Body of pancreas (tissue), 4 donors: ENCODE measurements at regions not wholly inside any gene's neighbourhood (a gene's known extent, or its start where the extent isn't known, plus 50 kb on each side); places are given as distances from the start of the nearest gene placed in this dataset.
"Not testable (repeated sequence)": the region's sequence is repeated elsewhere in the genome, so short reads cannot be mapped to it uniquely, and the experiment has no call there.

ENCODE experiments used
- ATAC-seq: fragments of 150-250 bp; one replicate; pipeline ENCODE4 v1.9.1; 2016
- DNase-seq, 4 donors: peaks; one replicate each; pipeline ENCODE4 v3.0.0-alpha.2; 2019
- H3K27ac ChIP-seq, 4 donors: fragments of 200-600 bp; sonication (generic); 1 replicate in 3 of 4; 2 replicates in 1 of 4; pipeline versions ENCODE4 v1.5.1 to v1.6.1; 2016 to 2019; ENCODE audit warnings: mild to moderate bottlenecking in 1 of 4, mixed read lengths in 1 of 4, moderate library complexity in 1 of 4
- H3K27me3 ChIP-seq, 2 donors: fragments of 200-600 bp; sonication (generic); one replicate each; pipeline ENCODE4 v1.6.0; 2016; ENCODE audit warnings: mild to moderate bottlenecking in 1 of 2
- H3K36me3 ChIP-seq, 2 donors: fragments of 200-600 bp; sonication (generic); replicated peaks in 1 of 2; 2 replicates each; pipeline ENCODE4 v1.5.1; 2016; ENCODE audit warnings: low read depth in 2 of 2; ENCODE audit not compliant: insufficient read depth in 1 of 2
- H3K4me1 ChIP-seq: fragments of 200-600 bp; sonication (generic); one replicate; pipeline ENCODE4 v1.6.0; 2016
- H3K4me3 ChIP-seq, 2 donors: fragments of 200-600 bp; sonication (generic); 1 replicate in 1 of 2; 2 replicates in 1 of 2; pipeline ENCODE4 v1.5.1; 2016 to 2019
- H3K9me3 ChIP-seq, 3 donors: fragments of 200-600 bp; sonication (generic); 1 replicate in 2 of 3; 2 replicates in 1 of 3; pipeline ENCODE4 v1.5.1; 2016
- CTCF ChIP-seq, 7 experiments: fragments of 450-650 bp in 4 of 7; fragments of 200-600 bp in 3 of 7; sonication (generic) in 3 of 7; IDR thresholded peaks; one replicate each; pipeline ENCODE4 v1.5.1; 2016 to 2019; ENCODE audit warnings: antibody characterized with exemption in 7 of 7
- POLR2A ChIP-seq, 3 donors: fragments of 450-650 bp; IDR thresholded peaks; one replicate each; pipeline ENCODE4 v1.6.1; 2016; ENCODE audit warnings: antibody characterized with exemption in 3 of 3, mild to moderate bottlenecking in 2 of 3
- WGBS, 2 donors: methylation state at CpG; one replicate each; pipeline ENCODE4 v1.1.5; 2017; 5-methylcytosine and 5-hydroxymethylcytosine counted together
- intact Hi-C: fragments of 100-400 bp; cut with DNase I; formaldehyde crosslinking; loops from one replicate; pipeline ENCODE4 v1.15.1; 2023

- intact Hi-C loops: no loop called here
- no peak for TF ChIP-seq POLR2A (IDR thresholded peaks at IDR 0.05)
- TF ChIP-seq CTCF (IDR thresholded peaks at IDR 0.05): no peak
- no peaks in the 10 kb centered on the region for H3K9me3 ChIP-seq
- no peaks in the 10 kb centered on the region for H3K36me3 ChIP-seq
- ATAC-seq (no peak), DNase-seq (no peak)
- 83 to 85% methylated on average over 1 of the region's 1 CpG for WGBS, 2 donors
- H3K4me1 ChIP-seq: no peaks in the 10 kb centered on the region
- no peak overlapping the region for H3K27ac ChIP-seq
- no peaks in the 10 kb centered on the region for H3K27me3 ChIP-seq
- no peak overlapping the region for H3K4me3 ChIP-seq
Observed at GRCh38 chr16:63145411-63145810, 1109.2 kb upstream of the CDH8 start.

- H3K27me3 ChIP-seq: no peaks in the 10 kb centered on the region
- no peaks in the 10 kb centered on the region for H3K36me3 ChIP-seq
- H3K4me1 ChIP-seq: no peaks in the 10 kb centered on the region
- H3K27ac ChIP-seq: no peak overlapping the region
- intact Hi-C loops: no loop called here
- no peak for TF ChIP-seq CTCF (IDR thresholded peaks at IDR 0.05)
- no peak for TF ChIP-seq POLR2A (IDR thresholded peaks at IDR 0.05)
- WGBS, 2 donors: 55 to 73% methylated on average over 2 of the region's 2 CpGs
- H3K4me3 ChIP-seq: no peak overlapping the region
- ATAC-seq (no peak), DNase-seq (no peak)
- H3K9me3 ChIP-seq: no peaks in the 10 kb centered on the region
Observed at GRCh38 chr16:63135069-63135468, 1098.8 kb upstream of the CDH8 start.

- Histone ChIP-seq H3K9me3 (peaks cover 0 to 6% (median 2%) of the 10 kb centered on the region in 3 donors), H3K27ac (no peak overlapping the region), H3K27me3 (no peaks in the 10 kb centered on the region), H3K4me3 (no peak overlapping the region), H3K36me3 (no peaks in the 10 kb centered on the region), H3K4me1 (no peaks in the 10 kb centered on the region)
- intact Hi-C loops: no loop called here
- TF ChIP-seq POLR2A (IDR thresholded peaks at IDR 0.05): no peak
- DNase-seq (no peak), ATAC-seq (no peak)
- WGBS, 2 donors: 68 to 69% methylated on average over 2 of the region's 2 CpGs
Observed at GRCh38 chr16:63131503-63131902, 1095.3 kb upstream of the CDH8 start.

GRCh38 chr16:63130942-63131341 lies 1094.7 kb upstream of the CDH8 start:
- DNase-seq (no peak), ATAC-seq (no peak)
- H3K9me3 ChIP-seq: peaks cover 0 to 6% (median 2%) of the 10 kb centered on the region in 3 donors
- H3K4me3 ChIP-seq: no peak overlapping the region
- TF ChIP-seq CTCF (IDR thresholded peaks at IDR 0.05): no peak
- TF ChIP-seq POLR2A (IDR thresholded peaks at IDR 0.05): no peak
- WGBS, 2 donors: 85 to 93% methylated on average over 4 of the region's 4 CpGs
- no peaks in the 10 kb centered on the region for H3K27me3 ChIP-seq
- intact Hi-C loops: no loop called here
- H3K36me3 ChIP-seq: no peaks in the 10 kb centered on the region
- no peak overlapping the region for H3K27ac ChIP-seq
- no peaks in the 10 kb centered on the region for H3K4me1 ChIP-seq

GRCh38 chr16:63129411-63130125 lies 1093.3 kb upstream of the CDH8 start:
- 95 to 98% methylated on average over 11 to 39 of the region's 46 CpGs for WGBS, 2 donors
- Histone ChIP-seq H3K9me3 (peaks cover 0 to 6% (median 2%) of the 10 kb centered on the region in 3 donors), H3K4me1 (no peaks in the 10 kb centered on the region), H3K36me3 (no peaks in the 10 kb centered on the region), H3K4me3 (no peak overlapping the region), H3K27ac (no peak overlapping the region), H3K27me3 (no peaks in the 10 kb centered on the region)
- no peak for ATAC-seq
- no peak for DNase-seq
- TF ChIP-seq CTCF (IDR thresholded peaks at IDR 0.05): no peak
- no peak for TF ChIP-seq POLR2A (IDR thresholded peaks at IDR 0.05)
- intact Hi-C loops: no loop called here

- 89 to 96% methylated on average over 21 to 23 of the region's 23 CpGs for WGBS, 2 donors
- H3K9me3 ChIP-seq, H3K27me3 ChIP-seq, H3K36me3 ChIP-seq, H3K4me1 ChIP-seq, H3K27ac ChIP-seq, H3K4me3 ChIP-seq, intact Hi-C loops, ATAC-seq, DNase-seq: not testable (repeated sequence)
Observed at GRCh38 chr16:63119905-63120304, 1083.7 kb upstream of the CDH8 start.
